Islet of Langerhans (tissue), 1 donor: ENCODE measurements at regions not wholly inside any gene's neighbourhood (a gene's known extent, or its start where the extent isn't known, plus 50 kb on each side); places are given as distances from the start of the nearest gene placed in this dataset.
A peak's percentile ranks its signal among the peaks of the same experiment; 100 is the strongest.
"Not testable (repeated sequence)": the region's sequence is repeated elsewhere in the genome, so short reads cannot be mapped to it uniquely, and the experiment has no call there.

Source experiments
- FAIRE-seq: peaks from one replicate; lab custom pipeline; 2011; peaks lifted over from hg19 to GRCh38; lab: Jason Lieb, UNC

- no peak for FAIRE-seq
Observed at GRCh38 chr2:18980104-18980785, 378.2 kb downstream of the OSR1 start.

- FAIRE-seq, result no peak
Observed at GRCh38 chr2:18977409-18977808, 381.0 kb downstream of the OSR1 start.

GRCh38 chr2:18976168-18976961 is 382.1 kb downstream of the OSR1 start:
- FAIRE-seq, result peak; percentile 62

- no peak for FAIRE-seq
Observed at GRCh38 chr2:18975506-18976167, 382.8 kb downstream of the OSR1 start.

- FAIRE-seq, result no peak
Observed at GRCh38 chr2:18971628-18972027, 382.3 kb upstream of the NT5C1B start.

- FAIRE-seq, result no peak
Observed at GRCh38 chr2:18971069-18971378, 381.7 kb upstream of the NT5C1B start.

GRCh38 chr2:18966131-18966530 is 376.8 kb upstream of the NT5C1B start:
- no peak for FAIRE-seq

- FAIRE-seq, result not testable (repeated sequence)
Observed at GRCh38 chr2:18963739-18964256, 374.4 kb upstream of the NT5C1B start.

GRCh38 chr2:18961991-18962421 is 372.6 kb upstream of the NT5C1B start:
- FAIRE-seq, result no peak

- no peak for FAIRE-seq
Observed at GRCh38 chr2:18959952-18960717, 370.8 kb upstream of the NT5C1B start.

GRCh38 chr2:18959200-18959599 is 369.8 kb upstream of the NT5C1B start:
- no peak for FAIRE-seq

GRCh38 chr2:18957909-18958308 is 368.5 kb upstream of the NT5C1B start:
- FAIRE-seq, result no peak

- FAIRE-seq, result no peak
Observed at GRCh38 chr2:18950361-18950851, 361.0 kb upstream of the NT5C1B start.

- FAIRE-seq, result no peak
Observed at GRCh38 chr2:18949871-18950270, 360.5 kb upstream of the NT5C1B start.

- no peak for FAIRE-seq
Observed at GRCh38 chr2:18940184-18940583, 350.8 kb upstream of the NT5C1B start.

- FAIRE-seq, result not testable (repeated sequence)
Observed at GRCh38 chr2:18939740-18940139, 350.4 kb upstream of the NT5C1B start.

GRCh38 chr2:18934886-18935285 is 345.5 kb upstream of the NT5C1B start:
- FAIRE-seq, result no peak

- no peak for FAIRE-seq
Observed at GRCh38 chr2:18932853-18933252, 343.5 kb upstream of the NT5C1B start.

- no peak for FAIRE-seq
Observed at GRCh38 chr2:18930971-18931370, 341.6 kb upstream of the NT5C1B start.

- FAIRE-seq, result no peak
Observed at GRCh38 chr2:18927525-18928232, 338.3 kb upstream of the NT5C1B start.
